Right atrium auricular region (tissue), 2 donors: ENCODE measurements at regions not wholly inside any gene's neighbourhood (a gene's known extent, or its start where the extent isn't known, plus 50 kb on each side); places are given as distances from the start of the nearest gene placed in this dataset.
"Not testable (repeated sequence)": the region's sequence is repeated elsewhere in the genome, so short reads cannot be mapped to it uniquely, and the experiment has no call there.

Experiments
- DNase-seq: peaks from one replicate; pipeline ENCODE4 v3.0.0-alpha.2; 2019; ENCODE audit warnings: low spot score
- H3K27ac ChIP-seq, 2 donors: fragments of 200-600 bp; sonication (generic); 1 replicate in 1 of 2; 2 replicates in 1 of 2; pipeline ENCODE4 v1.5.1; 2016 to 2019
- H3K27me3 ChIP-seq, 2 donors: fragments of 200-600 bp; sonication (generic); one replicate each; pipeline versions ENCODE4 v1.5.1 to v1.6.0; 2017 to 2019
- H3K36me3 ChIP-seq: fragments of 200-600 bp; sonication (generic); one replicate; pipeline ENCODE4 v1.5.1; 2016
- H3K4me1 ChIP-seq, 2 donors: fragments of 200-600 bp; sonication (generic); one replicate each; pipeline versions ENCODE4 v1.5.1 to v1.6.0; 2017 to 2019
- H3K4me3 ChIP-seq, 2 donors: fragments of 200-600 bp; sonication (generic); 1 replicate in 1 of 2; 2 replicates in 1 of 2; pipeline ENCODE4 v1.5.1; 2017 to 2019; ENCODE audit warnings: mild to moderate bottlenecking in 1 of 2, moderate library complexity in 1 of 2
- H3K9me3 ChIP-seq, 2 donors: fragments of 200-600 bp; sonication (generic); one replicate each; pipeline ENCODE4 v1.5.1; 2019

GRCh38 chr1:120617493-120617892 is 106.3 kb upstream of the NBPF26 start:
- H3K4me3 ChIP-seq, H3K36me3 ChIP-seq, H3K27me3 ChIP-seq, H3K4me1 ChIP-seq, H3K9me3 ChIP-seq, H3K27ac ChIP-seq, DNase-seq: not testable (repeated sequence)

GRCh38 chr1:120619867-120620692 is 103.7 kb upstream of the NBPF26 start:
- H3K36me3 ChIP-seq, H3K4me1 ChIP-seq, H3K27ac ChIP-seq, H3K27me3 ChIP-seq, H3K9me3 ChIP-seq, DNase-seq: not testable (repeated sequence)
- H3K4me3 ChIP-seq, result peak overlapping the region in 1 of 2 donors; percentile 26

- H3K27ac ChIP-seq, result not testable (repeated sequence)
These were observed 103.1 kb upstream of the NBPF26 start for GRCh38 chr1:120620693-120620969.

GRCh38 chr1:120621278-120621677 is 102.5 kb upstream of the NBPF26 start:
- not testable (repeated sequence) for H3K4me3 ChIP-seq, H3K9me3 ChIP-seq, H3K27ac ChIP-seq, DNase-seq, H3K36me3 ChIP-seq, H3K27me3 ChIP-seq, H3K4me1 ChIP-seq

More at GRCh38 chr1:120620693-120620969, 103.1 kb upstream of the NBPF26 start:
- not testable (repeated sequence) for DNase-seq, H3K9me3 ChIP-seq, H3K4me1 ChIP-seq, H3K36me3 ChIP-seq, H3K27me3 ChIP-seq, H3K4me3 ChIP-seq

- not testable (repeated sequence) for H3K27me3 ChIP-seq, H3K36me3 ChIP-seq, H3K9me3 ChIP-seq, H3K4me1 ChIP-seq, DNase-seq, H3K27ac ChIP-seq, H3K4me3 ChIP-seq
These were observed 100.2 kb upstream of the NBPF26 start for GRCh38 chr1:120623539-120623938.

- DNase-seq, H3K4me1 ChIP-seq, H3K9me3 ChIP-seq, H3K27me3 ChIP-seq, H3K36me3 ChIP-seq, H3K27ac ChIP-seq, H3K4me3 ChIP-seq: not testable (repeated sequence)
These were observed 99.1 kb upstream of the NBPF26 start for GRCh38 chr1:120624565-120625064.

- not testable (repeated sequence) for H3K27me3 ChIP-seq
These were observed 93.8 kb upstream of the NBPF26 start for GRCh38 chr1:120629832-120630455.

GRCh38 chr1:120634816-120635806 is 88.6 kb upstream of the NBPF26 start:
- not testable (repeated sequence) for DNase-seq, H3K4me1 ChIP-seq, H3K36me3 ChIP-seq, H3K27me3 ChIP-seq, H3K27ac ChIP-seq, H3K9me3 ChIP-seq, H3K4me3 ChIP-seq

More at GRCh38 chr1:120629832-120630455, 93.8 kb upstream of the NBPF26 start:
- H3K9me3 ChIP-seq, H3K36me3 ChIP-seq, H3K4me1 ChIP-seq, H3K27ac ChIP-seq, DNase-seq, H3K4me3 ChIP-seq: not testable (repeated sequence)

GRCh38 chr1:120640261-120641013 is 83.3 kb upstream of the NBPF26 start:
- not testable (repeated sequence) for H3K27me3 ChIP-seq, DNase-seq, H3K9me3 ChIP-seq, H3K4me3 ChIP-seq, H3K36me3 ChIP-seq, H3K27ac ChIP-seq, H3K4me1 ChIP-seq

GRCh38 chr1:120641014-120641302 is 82.8 kb upstream of the NBPF26 start:
- H3K4me3 ChIP-seq, H3K27ac ChIP-seq, H3K9me3 ChIP-seq, H3K36me3 ChIP-seq, H3K4me1 ChIP-seq, H3K27me3 ChIP-seq, DNase-seq: not testable (repeated sequence)

- not testable (repeated sequence) for H3K27ac ChIP-seq, H3K36me3 ChIP-seq, H3K4me3 ChIP-seq, H3K27me3 ChIP-seq, H3K9me3 ChIP-seq, DNase-seq, H3K4me1 ChIP-seq
These were observed 76.6 kb upstream of the NBPF26 start for GRCh38 chr1:120647182-120647581.

- not testable (repeated sequence) for H3K9me3 ChIP-seq, H3K27me3 ChIP-seq, H3K4me3 ChIP-seq, H3K36me3 ChIP-seq, H3K27ac ChIP-seq, DNase-seq, H3K4me1 ChIP-seq
These were observed 74.7 kb upstream of the NBPF26 start for GRCh38 chr1:120648915-120649623.

GRCh38 chr1:120649730-120650129 is 74.0 kb upstream of the NBPF26 start:
- not testable (repeated sequence) for H3K27ac ChIP-seq, H3K36me3 ChIP-seq, H3K4me3 ChIP-seq, DNase-seq, H3K9me3 ChIP-seq, H3K27me3 ChIP-seq, H3K4me1 ChIP-seq

- not testable (repeated sequence) for H3K27me3 ChIP-seq, H3K4me3 ChIP-seq, H3K27ac ChIP-seq, H3K36me3 ChIP-seq, H3K4me1 ChIP-seq, H3K9me3 ChIP-seq, DNase-seq
These were observed 69.6 kb upstream of the NBPF26 start for GRCh38 chr1:120654114-120654513.
